Tibial artery (tissue), 4 donors: ENCODE measurements at regions not wholly inside any gene's neighbourhood (a gene's known extent, or its start where the extent isn't known, plus 50 kb on each side); places are given as distances from the start of the nearest gene placed in this dataset.

Experiments
- DNase-seq, 2 donors: peaks; one replicate each; pipeline ENCODE4 v3.0.0-alpha.2; 2019
- H3K27ac ChIP-seq, 2 donors: fragments of 200-600 bp; sonication (generic) in 1 of 2; 1 replicate in 1 of 2; 2 replicates in 1 of 2; pipeline ENCODE4 v1.5.1; 2018 to 2019; ENCODE audit warnings: mild to moderate bottlenecking in 1 of 2
- H3K27me3 ChIP-seq, 2 donors: fragments of 200-600 bp; sonication (generic) in 1 of 2; one replicate each; pipeline versions ENCODE4 v1.5.1 to v1.6.0; 2016 to 2019
- H3K36me3 ChIP-seq, 3 donors: fragments of 200-600 bp; sonication (generic) in 2 of 3; one replicate each; pipeline ENCODE4 v1.5.1; 2016 to 2019; ENCODE audit warnings: mild to moderate bottlenecking in 2 of 3
- H3K4me1 ChIP-seq, 4 donors: fragments of 200-600 bp; sonication (generic) in 2 of 4; 1 replicate in 3 of 4; 2 replicates in 1 of 4; pipeline ENCODE4 v1.5.1; 2016 to 2019
- H3K4me3 ChIP-seq, 2 donors: fragments of 200-600 bp; sonication (generic) in 1 of 2; 1 replicate in 1 of 2; 2 replicates in 1 of 2; pipeline ENCODE4 v1.5.1; 2018 to 2019; ENCODE audit warnings: mild to moderate bottlenecking in 2 of 2
- H3K9me3 ChIP-seq, 3 donors: fragments of 200-600 bp; sonication (generic) in 1 of 3; one replicate each; pipeline ENCODE4 v1.5.1; 2016 to 2019
- CTCF ChIP-seq, 2 experiments: fragments of 200-600 bp in 1 of 2; fragments of 450-650 bp in 1 of 2; IDR thresholded peaks; one replicate each; pipeline ENCODE4 v1.5.1; 2017 to 2019; ENCODE audit warnings: antibody characterized with exemption in 2 of 2, mild to moderate bottlenecking in 1 of 2, moderate library complexity in 1 of 2
- intact Hi-C: fragments of 100-400 bp; cut with DNase I; formaldehyde crosslinking; loops from one replicate; pipeline ENCODE4 v1.15.0; 2023; ENCODE audit warnings: low total_unique reads

DNA sequence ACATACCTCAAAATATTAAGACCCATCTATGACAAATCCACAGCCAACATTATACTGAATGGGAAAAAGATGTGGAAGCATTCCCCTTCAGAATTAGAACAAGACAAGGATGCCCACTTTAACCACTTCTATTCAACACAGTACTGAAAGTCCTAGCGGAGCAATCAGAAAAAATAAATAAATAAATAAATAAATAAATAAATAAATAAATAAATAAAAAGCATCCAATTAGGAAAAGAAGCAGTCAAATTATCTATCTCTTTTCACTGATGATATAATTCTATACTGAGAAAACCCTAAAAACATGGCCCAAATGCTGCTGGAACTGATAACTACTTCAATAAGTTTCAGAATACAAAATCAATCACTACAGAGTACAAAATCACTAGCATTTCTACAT is 67.5 kb downstream of the PRR32 start:
- no peaks in the 10 kb centered on the region for H3K36me3 ChIP-seq
- peaks cover 0 to 21% (median 4%) of the 10 kb centered on the region in 3 donors for H3K9me3 ChIP-seq
- no peak overlapping the region for H3K4me3 ChIP-seq
- H3K27me3 ChIP-seq, result no peaks in the 10 kb centered on the region
- no peaks in the 10 kb centered on the region for H3K4me1 ChIP-seq
- intact Hi-C loops, result no loop called here
- no peak for TF ChIP-seq CTCF (IDR thresholded peaks at IDR 0.05)
- no peak for DNase-seq
- no peak overlapping the region for H3K27ac ChIP-seq

- no peak overlapping the region for H3K4me3 ChIP-seq
- no peak for TF ChIP-seq CTCF (IDR thresholded peaks at IDR 0.05)
- intact Hi-C loops, result no loop called here
- H3K4me1 ChIP-seq, result no peaks in the 10 kb centered on the region
- DNase-seq, result no peak
- H3K36me3 ChIP-seq, result no peaks in the 10 kb centered on the region
- no peaks in the 10 kb centered on the region for H3K27me3 ChIP-seq
- H3K27ac ChIP-seq, result no peak overlapping the region
- no peaks in the 10 kb centered on the region for H3K9me3 ChIP-seq
These were observed 81.4 kb downstream of the PRR32 start for GRCh38 chrX:126900937-126901336.

GRCh38 chrX:126929071-126929470 is 109.5 kb downstream of the PRR32 start:
- no peak for DNase-seq
- H3K4me1 ChIP-seq, result no peaks in the 10 kb centered on the region
- intact Hi-C loops, result no loop called here
- H3K9me3 ChIP-seq, result no peaks in the 10 kb centered on the region
- no peaks in the 10 kb centered on the region for H3K36me3 ChIP-seq
- TF ChIP-seq CTCF (IDR thresholded peaks at IDR 0.05), result no peak
- H3K27ac ChIP-seq, result no peak overlapping the region
- H3K4me3 ChIP-seq, result no peak overlapping the region
- H3K27me3 ChIP-seq, result no peaks in the 10 kb centered on the region

DNA sequence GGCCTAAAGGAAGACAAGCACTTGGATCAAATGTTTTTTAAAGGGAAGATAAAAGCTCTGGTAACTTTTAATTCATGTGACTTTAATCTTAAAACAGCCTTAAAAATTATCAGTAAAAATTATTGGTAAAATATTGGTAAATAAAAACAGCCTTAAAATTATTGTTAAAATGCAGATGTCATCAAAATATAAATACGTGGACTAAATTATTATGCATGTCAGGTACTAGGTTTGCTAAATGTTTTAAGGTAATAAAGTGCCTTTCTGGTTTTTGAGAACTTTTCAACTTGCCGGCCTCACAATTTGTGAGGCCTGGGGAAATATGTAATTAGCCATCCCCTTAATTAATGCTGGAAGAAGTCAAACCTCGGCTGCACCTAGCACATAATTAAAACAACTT is 147.7 kb downstream of the PRR32 start:
- no peaks in the 10 kb centered on the region for H3K27me3 ChIP-seq
- intact Hi-C loops, result no loop called here

DNA sequence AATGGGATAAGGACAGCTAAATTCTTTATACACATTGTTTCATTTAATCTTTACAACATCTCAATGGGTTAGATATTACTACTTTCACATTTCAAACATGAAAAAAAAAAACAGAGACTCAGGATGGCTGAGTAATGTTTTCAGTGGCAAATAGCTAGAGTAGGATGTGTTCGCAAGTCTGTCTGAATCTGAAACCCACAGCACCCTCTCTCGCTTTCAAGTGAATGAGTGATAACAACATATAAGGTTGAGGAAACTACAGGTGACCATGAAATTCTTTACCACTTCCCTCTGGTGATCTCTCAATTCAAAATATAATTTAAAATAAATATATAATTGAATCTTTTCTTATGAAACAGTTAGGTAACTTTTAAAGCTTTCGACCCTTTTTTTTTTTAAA is 162.6 kb downstream of the PRR32 start:
- no peak overlapping the region for H3K27ac ChIP-seq
- no peak overlapping the region for H3K4me3 ChIP-seq
- H3K4me1 ChIP-seq, result no peaks in the 10 kb centered on the region
- no peak for TF ChIP-seq CTCF (IDR thresholded peaks at IDR 0.05)
- H3K9me3 ChIP-seq, result no peaks in the 10 kb centered on the region
- no peaks in the 10 kb centered on the region for H3K36me3 ChIP-seq
- H3K27me3 ChIP-seq, result no peaks in the 10 kb centered on the region
- no peak for DNase-seq
- intact Hi-C loops, result no loop called here

More for the DNA sequence above, 147.7 kb downstream of the PRR32 start:
- Histone ChIP-seq H3K27ac (no peak overlapping the region), H3K4me1 (no peaks in the 10 kb centered on the region), H3K9me3 (no peaks in the 10 kb centered on the region), H3K4me3 (no peak overlapping the region), H3K36me3 (no peaks in the 10 kb centered on the region)
- no peak for DNase-seq
- TF ChIP-seq CTCF (IDR thresholded peaks at IDR 0.05), result no peak

DNA sequence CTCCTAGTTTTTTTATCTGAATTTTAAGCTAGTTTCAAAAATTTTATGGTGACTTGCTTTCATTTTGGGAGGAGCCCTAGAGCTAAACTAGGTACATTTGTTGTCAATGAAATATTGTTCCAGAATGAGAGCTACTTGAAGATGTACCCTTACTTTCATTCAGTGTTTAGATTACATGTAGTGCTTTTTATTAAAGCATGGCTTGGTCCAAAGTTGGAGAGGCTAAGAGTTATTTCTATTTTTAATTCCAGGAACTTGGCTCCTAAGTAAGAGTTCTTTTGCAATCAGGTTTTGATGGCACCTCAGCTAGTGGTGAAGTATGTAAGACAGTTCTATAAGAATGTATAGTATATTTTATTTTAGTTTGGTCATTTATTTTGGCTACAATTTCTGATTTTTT is 165.5 kb downstream of the PRR32 start:
- TF ChIP-seq CTCF (IDR thresholded peaks at IDR 0.05), result no peak
- Histone ChIP-seq H3K9me3 (no peaks in the 10 kb centered on the region), H3K27me3 (no peaks in the 10 kb centered on the region), H3K4me1 (no peaks in the 10 kb centered on the region), H3K27ac (no peak overlapping the region), H3K4me3 (no peak overlapping the region), H3K36me3 (no peaks in the 10 kb centered on the region)
- intact Hi-C loops, result no loop called here
- DNase-seq, result no peak
